ENCODE measurements at regions not wholly inside any gene's neighbourhood (a gene's known extent, or its start where the extent isn't known, plus 50 kb on each side); places are given as distances from the start of the nearest gene placed in this dataset.

DNA sequence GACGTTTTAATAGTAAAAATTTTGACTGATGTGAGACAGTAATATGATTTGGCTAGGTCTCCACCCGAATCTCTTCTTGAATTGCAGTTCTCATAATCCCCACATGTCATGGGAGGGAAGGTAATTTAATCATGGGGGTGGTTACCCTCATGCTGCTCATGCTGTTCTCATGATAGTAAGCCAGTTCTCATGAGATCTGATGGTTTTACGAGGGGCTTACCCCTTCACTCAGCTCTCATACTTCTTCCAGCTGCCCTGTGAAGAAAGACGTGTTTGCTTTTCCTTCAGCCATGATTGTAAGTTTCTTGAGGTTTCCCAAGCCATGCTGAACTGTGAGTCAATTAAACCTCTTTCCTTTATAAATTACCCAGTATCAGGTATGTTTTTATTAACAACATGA lies 327.0 kb upstream of the CDH7 start:
- no peaks in the 10 kb centered on the region for H3K4me1 ChIP-seq (ENCODE audit: control insufficient read depth in 1 of 2, insufficient read depth in 2 of 2, low read length in 2 of 2)
- no peak overlapping the region for H3K27ac ChIP-seq (ENCODE audit: low read depth, low read length)
- no peaks in the 10 kb centered on the region for H3K27me3 ChIP-seq (ENCODE audit: control insufficient read depth in 1 of 2, insufficient read depth in 2 of 2, low read length in 2 of 2)
- H3K36me3 ChIP-seq (ENCODE audit: control insufficient read depth in 1 of 2, insufficient read depth in 2 of 2, low read length in 2 of 2) = no peaks in the 10 kb centered on the region
- no peak overlapping the region for H3K4me3 ChIP-seq (ENCODE audit: low read depth in 1 of 2, low read length in 2 of 2)
- no peak overlapping the region for H3K9ac ChIP-seq (ENCODE audit: low read depth in 1 of 2, low read length in 2 of 2)
- no peaks in the 10 kb centered on the region for H3K9me3 ChIP-seq (ENCODE audit: control insufficient read depth in 1 of 2, low read length in 2 of 2)

GRCh38 chr18:65422544-65423136 lies 328.2 kb upstream of the CDH7 start:
- Histone ChIP-seq H3K36me3 (ENCODE audit: control insufficient read depth in 1 of 2, insufficient read depth in 2 of 2, low read length in 2 of 2) (no peaks in the 10 kb centered on the region), H3K27me3 (ENCODE audit: control insufficient read depth in 1 of 2, insufficient read depth in 2 of 2, low read length in 2 of 2) (no peaks in the 10 kb centered on the region), H3K27ac (ENCODE audit: low read depth, low read length) (no peak overlapping the region), H3K4me3 (ENCODE audit: low read depth in 1 of 2, low read length in 2 of 2) (no peak overlapping the region), H3K9ac (ENCODE audit: low read depth in 1 of 2, low read length in 2 of 2) (no peak overlapping the region), H3K9me3 (ENCODE audit: control insufficient read depth in 1 of 2, low read length in 2 of 2) (no peaks in the 10 kb centered on the region), H3K4me1 (ENCODE audit: control insufficient read depth in 1 of 2, insufficient read depth in 2 of 2, low read length in 2 of 2) (no peaks in the 10 kb centered on the region)

- H3K4me3 ChIP-seq (ENCODE audit: low read depth in 1 of 2, low read length in 2 of 2) = no peak overlapping the region
- no peak overlapping the region for H3K27ac ChIP-seq (ENCODE audit: low read depth, low read length)
- H3K9me3 ChIP-seq (ENCODE audit: control insufficient read depth in 1 of 2, low read length in 2 of 2) = no peaks in the 10 kb centered on the region
- H3K4me1 ChIP-seq (ENCODE audit: control insufficient read depth in 1 of 2, insufficient read depth in 2 of 2, low read length in 2 of 2) = no peaks in the 10 kb centered on the region
- no peaks in the 10 kb centered on the region for H3K27me3 ChIP-seq (ENCODE audit: control insufficient read depth in 1 of 2, insufficient read depth in 2 of 2, low read length in 2 of 2)
- H3K9ac ChIP-seq (ENCODE audit: low read depth in 1 of 2, low read length in 2 of 2) = no peak overlapping the region
- no peaks in the 10 kb centered on the region for H3K36me3 ChIP-seq (ENCODE audit: control insufficient read depth in 1 of 2, insufficient read depth in 2 of 2, low read length in 2 of 2)
Measured at GRCh38 chr18:65415098-65415497, 335.7 kb upstream of the CDH7 start.

DNA sequence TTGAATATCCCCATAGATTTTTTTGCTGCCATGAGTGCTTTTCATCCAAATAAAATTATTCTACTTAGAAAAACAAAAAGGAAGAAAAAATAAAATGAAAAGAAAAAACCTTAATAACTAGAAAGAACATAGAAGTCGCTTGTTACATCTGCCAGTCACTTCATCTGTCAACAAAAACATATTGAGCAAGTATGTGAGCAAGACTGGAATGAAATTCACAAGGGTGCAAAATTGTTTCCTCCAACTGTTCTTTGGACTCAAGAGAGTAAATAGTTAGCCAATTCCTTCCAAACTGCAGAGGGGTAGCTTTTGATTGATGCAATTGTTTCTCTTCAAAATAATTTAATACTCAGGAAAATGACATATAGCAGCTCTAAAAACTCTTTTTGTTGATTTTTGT lies 336.3 kb upstream of the CDH7 start:
- H3K9me3 ChIP-seq (ENCODE audit: control insufficient read depth in 1 of 2, low read length in 2 of 2) = no peaks in the 10 kb centered on the region
- no peaks in the 10 kb centered on the region for H3K4me1 ChIP-seq (ENCODE audit: control insufficient read depth in 1 of 2, insufficient read depth in 2 of 2, low read length in 2 of 2)
- H3K4me3 ChIP-seq (ENCODE audit: low read depth in 1 of 2, low read length in 2 of 2) = no peak overlapping the region
- no peaks in the 10 kb centered on the region for H3K36me3 ChIP-seq (ENCODE audit: control insufficient read depth in 1 of 2, insufficient read depth in 2 of 2, low read length in 2 of 2)
- no peak overlapping the region for H3K27ac ChIP-seq (ENCODE audit: low read depth, low read length)
- H3K27me3 ChIP-seq (ENCODE audit: control insufficient read depth in 1 of 2, insufficient read depth in 2 of 2, low read length in 2 of 2) = no peaks in the 10 kb centered on the region
- H3K9ac ChIP-seq (ENCODE audit: low read depth in 1 of 2, low read length in 2 of 2) = no peak overlapping the region

GRCh38 chr18:65411061-65411460 lies 339.8 kb upstream of the CDH7 start:
- H3K4me3 ChIP-seq (ENCODE audit: low read depth in 1 of 2, low read length in 2 of 2) = no peak overlapping the region
- H3K4me1 ChIP-seq (ENCODE audit: control insufficient read depth in 1 of 2, insufficient read depth in 2 of 2, low read length in 2 of 2) = no peaks in the 10 kb centered on the region
- no peaks in the 10 kb centered on the region for H3K27me3 ChIP-seq (ENCODE audit: control insufficient read depth in 1 of 2, insufficient read depth in 2 of 2, low read length in 2 of 2)
- H3K27ac ChIP-seq (ENCODE audit: low read depth, low read length) = no peak overlapping the region
- H3K9ac ChIP-seq (ENCODE audit: low read depth in 1 of 2, low read length in 2 of 2) = no peak overlapping the region
- H3K36me3 ChIP-seq (ENCODE audit: control insufficient read depth in 1 of 2, insufficient read depth in 2 of 2, low read length in 2 of 2) = no peaks in the 10 kb centered on the region
- no peaks in the 10 kb centered on the region for H3K9me3 ChIP-seq (ENCODE audit: control insufficient read depth in 1 of 2, low read length in 2 of 2)

DNA sequence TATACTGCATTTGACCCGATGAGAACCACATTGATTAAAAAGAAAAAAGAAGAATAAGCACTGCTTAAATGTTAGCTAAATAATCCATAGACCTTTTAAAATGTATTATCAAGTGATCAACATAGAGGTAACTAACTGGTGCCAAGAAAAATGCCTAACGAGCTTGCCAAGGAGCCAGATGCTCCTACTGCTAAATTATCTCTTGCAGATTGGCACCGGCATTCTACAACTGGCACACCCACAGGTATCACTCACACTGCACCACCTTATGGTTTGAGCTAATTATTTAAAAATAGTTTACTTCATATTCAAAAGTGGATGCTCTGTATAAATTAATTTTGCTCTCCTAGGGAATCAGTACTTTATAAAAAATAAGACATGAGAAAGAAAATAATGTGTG lies 341.6 kb upstream of the CDH7 start:
- H3K4me3 ChIP-seq (ENCODE audit: low read depth in 1 of 2, low read length in 2 of 2) = no peak overlapping the region
- no peak overlapping the region for H3K9ac ChIP-seq (ENCODE audit: low read depth in 1 of 2, low read length in 2 of 2)
- no peaks in the 10 kb centered on the region for H3K4me1 ChIP-seq (ENCODE audit: control insufficient read depth in 1 of 2, insufficient read depth in 2 of 2, low read length in 2 of 2)
- H3K27me3 ChIP-seq (ENCODE audit: control insufficient read depth in 1 of 2, insufficient read depth in 2 of 2, low read length in 2 of 2) = no peaks in the 10 kb centered on the region
- H3K9me3 ChIP-seq (ENCODE audit: control insufficient read depth in 1 of 2, low read length in 2 of 2) = no peaks in the 10 kb centered on the region
- no peaks in the 10 kb centered on the region for H3K36me3 ChIP-seq (ENCODE audit: control insufficient read depth in 1 of 2, insufficient read depth in 2 of 2, low read length in 2 of 2)
- no peak overlapping the region for H3K27ac ChIP-seq (ENCODE audit: low read depth, low read length)

- no peaks in the 10 kb centered on the region for H3K27me3 ChIP-seq (ENCODE audit: control insufficient read depth in 1 of 2, insufficient read depth in 2 of 2, low read length in 2 of 2)
- no peaks in the 10 kb centered on the region for H3K36me3 ChIP-seq (ENCODE audit: control insufficient read depth in 1 of 2, insufficient read depth in 2 of 2, low read length in 2 of 2)
- no peaks in the 10 kb centered on the region for H3K9me3 ChIP-seq (ENCODE audit: control insufficient read depth in 1 of 2, low read length in 2 of 2)
- H3K4me3 ChIP-seq (ENCODE audit: low read depth in 1 of 2, low read length in 2 of 2) = no peak overlapping the region
- H3K4me1 ChIP-seq (ENCODE audit: control insufficient read depth in 1 of 2, insufficient read depth in 2 of 2, low read length in 2 of 2) = no peaks in the 10 kb centered on the region
- no peak overlapping the region for H3K27ac ChIP-seq (ENCODE audit: low read depth, low read length)
- H3K9ac ChIP-seq (ENCODE audit: low read depth in 1 of 2, low read length in 2 of 2) = no peak overlapping the region
Measured at GRCh38 chr18:65403534-65403933, 347.3 kb upstream of the CDH7 start.

- no peaks in the 10 kb centered on the region for H3K4me1 ChIP-seq (ENCODE audit: control insufficient read depth in 1 of 2, insufficient read depth in 2 of 2, low read length in 2 of 2)
- H3K4me3 ChIP-seq (ENCODE audit: low read depth in 1 of 2, low read length in 2 of 2) = no peak overlapping the region
- no peaks in the 10 kb centered on the region for H3K36me3 ChIP-seq (ENCODE audit: control insufficient read depth in 1 of 2, insufficient read depth in 2 of 2, low read length in 2 of 2)
- no peak overlapping the region for H3K27ac ChIP-seq (ENCODE audit: low read depth, low read length)
- H3K27me3 ChIP-seq (ENCODE audit: control insufficient read depth in 1 of 2, insufficient read depth in 2 of 2, low read length in 2 of 2) = no peaks in the 10 kb centered on the region
- H3K9ac ChIP-seq (ENCODE audit: low read depth in 1 of 2, low read length in 2 of 2) = no peak overlapping the region
- H3K9me3 ChIP-seq (ENCODE audit: control insufficient read depth in 1 of 2, low read length in 2 of 2) = no peaks in the 10 kb centered on the region
Measured at GRCh38 chr18:65399091-65399490, 351.7 kb upstream of the CDH7 start.

GRCh38 chr18:65398347-65399075 lies 352.3 kb upstream of the CDH7 start:
- peaks cover 0 to 3% of the 10 kb centered on the region in 2 donors for H3K9me3 ChIP-seq (ENCODE audit: control insufficient read depth in 1 of 2, low read length in 2 of 2)
- no peak overlapping the region for H3K9ac ChIP-seq (ENCODE audit: low read depth in 1 of 2, low read length in 2 of 2)
- H3K36me3 ChIP-seq (ENCODE audit: control insufficient read depth in 1 of 2, insufficient read depth in 2 of 2, low read length in 2 of 2) = no peaks in the 10 kb centered on the region
- no peak overlapping the region for H3K4me3 ChIP-seq (ENCODE audit: low read depth in 1 of 2, low read length in 2 of 2)
- no peak overlapping the region for H3K27ac ChIP-seq (ENCODE audit: low read depth, low read length)
- H3K27me3 ChIP-seq (ENCODE audit: control insufficient read depth in 1 of 2, insufficient read depth in 2 of 2, low read length in 2 of 2) = no peaks in the 10 kb centered on the region
- H3K4me1 ChIP-seq (ENCODE audit: control insufficient read depth in 1 of 2, insufficient read depth in 2 of 2, low read length in 2 of 2) = no peaks in the 10 kb centered on the region

GRCh38 chr18:65380986-65381385 lies 369.8 kb upstream of the CDH7 start:
- H3K27me3 ChIP-seq (ENCODE audit: control insufficient read depth in 1 of 2, insufficient read depth in 2 of 2, low read length in 2 of 2) = no peaks in the 10 kb centered on the region

More at GRCh38 chr18:65380986-65381385, 369.8 kb upstream of the CDH7 start:
- Histone ChIP-seq H3K9ac (ENCODE audit: low read depth in 1 of 2, low read length in 2 of 2) (no peak overlapping the region), H3K4me1 (ENCODE audit: control insufficient read depth in 1 of 2, insufficient read depth in 2 of 2, low read length in 2 of 2) (no peaks in the 10 kb centered on the region), H3K27ac (ENCODE audit: low read depth, low read length) (no peak overlapping the region), H3K4me3 (ENCODE audit: low read depth in 1 of 2, low read length in 2 of 2) (no peak overlapping the region), H3K36me3 (ENCODE audit: control insufficient read depth in 1 of 2, insufficient read depth in 2 of 2, low read length in 2 of 2) (no peaks in the 10 kb centered on the region), H3K9me3 (ENCODE audit: control insufficient read depth in 1 of 2, low read length in 2 of 2) (no peaks in the 10 kb centered on the region)

Measured in duodenal mucosa (tissue), 2 donors.